Loucy (cell line): ENCODE measurements at regions not wholly inside any gene's neighbourhood (a gene's known extent, or its start where the extent isn't known, plus 50 kb on each side); places are given as distances from the start of the nearest gene placed in this dataset.

Experiments
- CTCF ChIP-seq: fragments of 200-600 bp; sonication (generic); conservative IDR thresholded peaks from 2 replicates; pipeline ENCODE4 v1.5.1; 2014; ENCODE audit warnings: mild to moderate bottlenecking, antibody characterized with exemption, low read length
- EZH2phosphoT487 ChIP-seq: fragments of 200-600 bp; IDR thresholded peaks from 2 replicates; pipeline ENCODE4 v1.6.1; 2018; ENCODE audit warnings: antibody characterized with exemption, mild to moderate bottlenecking, moderate library complexity, borderline replicate concordance

- TF ChIP-seq EZH2phosphoT487 = no peak
- peak; percentile 52 for TF ChIP-seq CTCF
Observed at GRCh38 chr4:156677131-156677531, 294.5 kb downstream of the PDGFC start.
